ENCODE measurements at regions not wholly inside any gene's neighbourhood (a gene's known extent, or its start where the extent isn't known, plus 50 kb on each side); places are given as distances from the start of the nearest gene placed in this dataset.

DNA sequence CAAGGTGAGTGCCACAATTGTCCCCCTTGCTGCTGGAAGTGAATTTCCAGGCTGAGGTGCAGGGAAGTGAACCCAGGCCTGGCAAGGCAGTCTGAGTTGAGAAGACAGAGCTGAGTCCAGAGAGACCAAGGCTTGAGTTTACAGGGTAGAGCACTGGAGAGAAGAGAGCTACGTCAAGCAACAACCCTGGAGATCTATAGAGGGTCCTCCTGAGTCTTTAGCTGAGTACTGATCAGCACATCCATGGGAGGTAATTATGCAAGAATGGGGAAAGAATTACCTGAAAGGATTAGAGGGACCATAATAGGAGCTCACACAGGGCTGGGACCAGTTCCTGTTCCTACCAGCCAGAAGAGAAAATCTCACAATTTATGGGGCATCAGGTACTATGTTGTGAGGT, 190.7 kb downstream of the NEDD1 start:
- no peak for DNase-seq

DNA sequence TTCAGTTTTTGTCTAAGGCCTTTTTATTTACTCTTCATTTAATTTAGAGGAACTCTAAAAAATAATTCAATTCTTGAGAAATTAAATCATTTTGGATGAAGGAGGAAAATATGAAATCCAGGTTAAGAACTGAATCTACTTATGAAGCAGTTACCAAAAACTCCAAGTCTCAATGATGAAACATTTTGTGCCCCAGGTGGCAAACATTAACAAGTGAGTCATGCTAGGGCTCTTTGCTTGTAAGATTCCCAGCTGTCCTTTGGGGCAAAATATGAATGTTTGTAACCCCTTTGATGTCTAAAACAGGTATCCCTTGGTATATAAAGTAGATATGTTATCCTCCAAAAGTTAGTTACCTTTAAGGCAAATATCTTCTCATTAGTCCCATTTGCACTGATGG, 202.4 kb downstream of the NEDD1 start:
- no peak for DNase-seq

DNA sequence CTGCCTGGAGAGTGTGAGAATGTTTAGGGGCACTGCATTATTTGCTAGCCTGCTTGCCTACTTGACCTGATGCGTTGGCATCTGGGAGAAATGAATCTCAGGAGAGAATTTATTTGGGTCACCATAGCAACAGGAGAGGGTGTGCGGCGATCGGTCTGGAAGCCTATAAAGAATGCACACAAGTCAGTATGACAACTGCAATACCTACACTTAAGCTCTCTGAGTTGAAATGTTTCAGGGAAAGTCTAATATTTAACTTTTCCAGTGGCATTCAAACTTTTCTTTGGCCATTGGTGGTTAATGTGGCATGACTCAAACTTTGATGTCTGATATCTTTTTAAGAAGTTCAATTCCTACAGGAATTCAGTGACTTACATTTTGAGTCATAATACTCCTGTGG, 205.1 kb downstream of the NEDD1 start:
- DNase-seq = no peak

DNA sequence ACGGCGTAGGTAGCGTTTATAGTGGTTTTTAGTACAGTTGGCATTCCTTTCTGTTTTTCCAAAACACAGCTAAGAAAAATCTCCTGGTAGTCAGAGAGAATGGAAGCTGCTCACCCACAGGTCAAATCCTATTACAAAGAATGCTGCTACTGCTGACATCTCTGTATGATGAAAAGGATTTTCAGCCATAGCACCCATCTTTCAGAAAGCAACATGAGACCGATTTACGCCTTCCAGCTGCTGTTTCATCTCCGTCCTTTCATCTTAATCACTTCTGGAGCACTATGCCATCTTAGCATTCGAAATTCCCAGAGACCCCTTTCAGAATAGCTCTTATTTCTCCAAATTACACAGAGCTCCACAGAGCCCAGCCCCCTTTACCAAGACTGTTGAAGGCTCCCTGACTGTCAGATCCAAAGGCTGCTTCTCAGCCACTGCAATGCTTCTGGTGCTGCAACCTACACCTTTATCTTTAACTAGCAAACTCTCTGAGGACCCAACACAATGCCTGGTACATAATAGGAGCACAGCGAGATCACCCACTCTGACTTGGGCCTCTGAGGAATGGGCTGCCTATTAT, 211.8 kb downstream of the NEDD1 start:
- DNase-seq = no peak

DNA sequence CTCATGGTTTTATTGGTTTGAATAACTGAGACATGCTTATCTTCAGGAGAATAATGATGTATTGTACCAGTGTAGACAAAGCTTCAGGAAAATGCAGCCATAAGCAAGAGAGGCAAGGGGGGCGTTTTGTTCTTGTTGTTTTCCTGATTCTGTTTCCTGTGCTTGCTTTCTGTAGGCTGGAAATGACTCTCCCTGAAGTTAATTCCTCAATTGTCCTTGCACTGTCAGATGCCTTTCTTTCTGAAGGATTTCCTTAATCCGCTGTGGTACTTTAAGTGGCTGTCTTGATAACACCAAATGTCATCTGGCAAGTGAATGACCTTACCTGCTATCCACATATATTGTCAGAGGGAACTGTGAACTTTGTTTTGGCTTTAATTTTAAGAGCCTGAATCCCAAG, 220.0 kb downstream of the NEDD1 start:
- no peak for DNase-seq

DNA sequence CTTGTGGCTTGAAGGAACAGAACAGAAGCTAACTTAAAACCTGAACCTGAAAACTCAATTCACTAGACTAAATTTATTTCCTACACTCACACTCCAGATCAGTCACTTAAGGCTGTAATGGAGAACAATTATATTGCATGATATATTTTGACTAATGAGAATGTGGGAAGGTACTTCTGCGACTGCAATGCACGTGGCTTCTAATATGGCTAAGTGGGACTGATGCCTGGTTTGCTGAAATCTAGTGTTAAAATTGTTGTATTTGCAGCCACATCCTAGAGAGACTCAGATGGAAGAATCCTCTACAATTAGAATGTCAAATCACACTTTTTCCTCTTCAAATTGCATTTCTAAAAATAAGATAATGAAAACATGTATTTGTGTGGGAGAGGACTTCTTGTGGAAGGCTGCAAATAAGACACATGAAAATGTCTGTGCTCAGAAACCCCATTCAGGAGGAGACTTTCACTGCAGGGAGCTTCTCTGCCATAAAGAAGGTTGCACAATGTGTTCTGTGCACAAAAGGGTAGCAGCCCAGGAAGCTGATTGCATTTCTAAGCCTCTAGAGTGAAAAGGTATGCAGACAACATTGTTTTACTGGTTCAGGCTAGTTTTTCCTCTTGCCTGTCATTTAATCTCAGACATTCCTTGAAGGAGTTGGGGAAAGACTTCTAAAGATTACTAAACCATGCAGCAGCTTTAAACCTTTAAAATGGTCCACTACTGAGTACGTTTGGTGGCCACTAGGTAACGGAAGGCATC, 224.3 kb downstream of the NEDD1 start:
- peak; percentile 22 for DNase-seq

DNA sequence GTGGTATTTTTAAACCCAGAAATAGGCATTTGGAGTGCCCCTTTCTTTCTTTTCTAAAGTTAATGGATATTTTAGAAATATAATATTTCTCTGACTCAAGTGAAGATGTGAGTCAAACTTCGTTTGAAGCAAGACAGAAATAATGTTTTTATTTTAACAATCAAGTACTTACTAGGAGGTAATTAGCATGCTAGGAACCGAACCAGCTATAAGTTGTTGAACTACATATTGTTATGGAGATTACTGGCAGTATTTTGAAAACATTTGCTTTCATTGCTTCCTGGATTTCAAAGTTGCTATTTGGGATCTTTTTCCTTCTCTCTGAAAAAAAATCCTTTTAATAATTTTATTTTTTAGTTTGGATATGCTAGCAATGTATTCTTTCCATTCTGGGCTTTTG, 225.2 kb downstream of the NEDD1 start:
- DNase-seq = no peak

DNA sequence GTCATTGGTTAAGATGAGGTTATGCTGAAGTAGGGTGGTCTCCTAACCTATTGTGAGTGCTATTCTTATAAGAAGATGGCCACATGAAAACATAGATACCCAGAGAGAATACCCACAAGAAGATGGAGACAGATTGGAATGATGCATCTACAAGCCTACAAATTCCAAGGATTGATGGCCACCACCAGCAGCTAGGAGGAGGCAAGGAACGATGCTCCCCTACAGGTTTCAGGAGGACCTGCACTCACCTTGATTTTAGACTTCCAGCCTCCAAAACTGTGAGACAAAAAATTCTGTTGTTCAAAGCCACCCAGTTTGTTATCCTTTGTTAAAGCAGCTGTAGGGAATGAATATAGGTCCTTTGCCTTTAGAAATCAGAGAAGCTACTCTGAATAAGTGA, 227.4 kb downstream of the NEDD1 start:
- DNase-seq = no peak

DNA sequence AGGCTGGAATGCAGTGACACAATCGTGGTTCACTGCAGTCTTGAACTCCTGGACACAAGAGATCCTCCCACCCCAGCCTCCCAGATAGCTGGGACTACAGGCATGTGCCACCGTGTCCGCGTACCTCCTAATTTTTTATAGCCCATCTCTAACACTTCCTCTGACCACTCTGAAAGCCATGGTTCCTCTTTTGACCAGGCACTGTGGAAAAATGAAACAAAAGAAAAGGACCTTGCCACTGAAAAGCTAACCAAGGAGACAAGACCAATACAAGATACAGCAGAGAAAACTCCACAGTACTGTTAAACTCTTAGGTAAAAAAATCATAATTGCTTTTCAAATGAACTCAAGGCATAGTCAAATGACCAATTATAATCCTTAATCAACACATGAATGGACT, 233.3 kb downstream of the NEDD1 start:
- DNase-seq = no peak

DNA sequence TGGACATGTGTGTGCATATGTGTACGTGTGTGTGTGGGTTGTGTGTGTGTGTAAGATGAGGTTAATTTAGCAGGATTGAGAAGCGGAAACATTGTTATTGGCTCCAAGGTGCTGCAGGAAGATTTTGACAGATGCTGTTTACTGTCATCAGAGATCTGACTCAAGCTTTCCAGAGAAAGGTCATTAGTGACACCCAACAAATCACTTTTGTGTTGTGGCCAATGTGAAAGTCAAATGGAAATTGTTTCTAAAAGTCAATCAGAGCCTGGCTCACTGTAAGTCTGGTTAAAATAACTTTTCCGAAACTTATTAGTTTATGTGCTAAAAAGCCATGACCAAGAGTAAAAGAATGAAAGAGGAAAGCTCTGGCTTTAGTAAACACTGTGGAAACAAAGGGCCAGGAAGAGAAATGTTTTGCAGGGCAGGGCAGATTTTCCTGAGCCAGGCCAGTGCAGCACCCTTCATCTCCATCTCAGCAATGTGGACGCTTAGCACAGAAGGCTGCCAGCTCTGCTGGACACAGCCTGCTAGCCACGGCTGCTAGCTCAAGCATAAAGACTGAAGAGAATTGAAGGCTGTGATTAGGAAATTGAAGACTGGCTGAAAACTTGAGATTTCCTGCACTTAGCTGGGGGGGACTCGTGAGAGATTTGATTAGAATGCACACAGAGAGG, 235.8 kb downstream of the NEDD1 start:
- peak; percentile 16 for DNase-seq

DNA sequence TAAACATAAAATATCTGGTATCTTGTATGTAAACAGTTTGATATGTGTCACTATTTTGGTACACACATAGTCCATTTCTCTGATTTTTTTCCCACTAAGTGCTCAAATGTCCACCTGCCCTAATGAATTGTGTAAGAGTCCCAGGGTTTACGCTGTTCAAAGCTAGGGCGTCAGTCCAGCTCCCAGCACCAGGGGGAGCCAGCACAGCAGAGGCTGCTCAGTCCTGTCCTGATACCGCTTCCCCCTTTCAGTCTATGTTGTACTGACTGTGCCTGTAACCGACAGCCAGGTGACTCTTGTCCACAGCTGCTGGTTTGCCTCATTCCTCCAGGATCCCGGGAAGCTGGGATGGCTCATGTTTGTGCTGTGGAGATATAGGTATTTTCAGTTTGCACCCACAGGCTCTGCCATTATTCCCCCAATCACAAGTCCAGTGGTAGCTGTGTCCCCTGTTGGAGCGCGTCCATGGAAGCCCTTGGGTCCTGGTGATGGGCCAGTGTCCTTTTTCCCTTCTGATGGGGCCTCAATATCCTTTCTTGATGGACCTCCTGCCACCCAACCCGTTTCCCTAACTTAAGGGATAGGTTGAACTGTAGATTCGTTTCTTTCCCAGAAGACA, 242.0 kb downstream of the NEDD1 start:
- DNase-seq = no peak

DNA sequence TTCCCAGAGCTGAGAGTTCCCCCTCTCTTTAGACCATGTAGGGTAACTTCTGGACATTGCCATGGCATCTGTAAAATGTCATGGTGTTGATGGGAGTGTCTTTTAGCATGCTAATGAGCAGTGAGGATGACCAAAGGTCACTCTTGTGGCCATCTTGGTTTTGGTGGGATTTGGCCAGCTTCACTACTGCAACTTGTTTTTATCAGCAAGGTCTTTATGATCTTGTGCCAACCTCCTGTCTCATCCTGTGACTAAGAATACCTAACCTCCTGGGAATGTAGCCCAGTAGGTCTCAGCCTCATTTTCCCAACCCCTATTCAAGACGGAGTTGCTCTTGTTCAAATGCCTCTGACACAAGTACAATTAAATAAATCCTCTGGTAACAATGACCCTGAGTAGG, 244.4 kb downstream of the NEDD1 start:
- DNase-seq = no peak

DNA sequence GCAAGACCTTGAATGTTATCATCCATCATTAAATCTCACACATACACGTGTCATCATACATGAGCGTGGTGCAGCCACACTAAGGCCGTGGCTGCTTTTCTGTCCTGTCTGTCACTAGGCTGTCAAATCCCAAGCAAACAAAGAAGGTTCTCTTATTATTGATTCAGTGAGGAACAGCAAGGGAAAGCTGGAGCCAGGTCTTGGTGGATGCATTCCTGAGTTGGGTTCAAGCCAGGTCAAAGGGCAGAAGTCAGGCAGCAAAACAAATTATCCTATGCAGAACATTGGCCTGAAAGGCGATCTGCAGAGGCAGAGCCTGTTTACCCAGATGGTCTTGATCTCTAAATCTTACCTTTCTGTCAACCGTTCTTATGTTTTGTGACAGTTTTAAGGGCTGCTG, 252.3 kb downstream of the NEDD1 start:
- DNase-seq = no peak

DNA sequence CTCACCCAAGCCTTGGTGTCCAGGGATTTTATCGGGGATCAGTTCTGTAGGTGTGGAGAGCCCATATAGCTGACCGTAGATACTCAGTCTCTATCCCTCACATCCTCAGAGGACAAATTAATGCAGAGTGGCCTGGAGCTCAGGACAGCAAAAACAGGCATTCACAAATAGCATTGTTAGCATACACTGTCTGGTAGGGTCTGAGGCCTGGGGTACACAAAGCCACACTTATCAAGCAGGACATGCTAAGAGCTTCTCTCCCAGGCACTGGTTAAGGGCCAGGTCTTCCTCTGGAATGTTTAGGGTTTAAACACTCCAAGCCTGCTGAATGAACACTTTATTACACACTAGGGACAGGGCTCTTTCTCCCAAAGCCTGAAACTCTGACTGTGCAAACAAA, 253.2 kb downstream of the NEDD1 start:
- no peak for DNase-seq

DNA sequence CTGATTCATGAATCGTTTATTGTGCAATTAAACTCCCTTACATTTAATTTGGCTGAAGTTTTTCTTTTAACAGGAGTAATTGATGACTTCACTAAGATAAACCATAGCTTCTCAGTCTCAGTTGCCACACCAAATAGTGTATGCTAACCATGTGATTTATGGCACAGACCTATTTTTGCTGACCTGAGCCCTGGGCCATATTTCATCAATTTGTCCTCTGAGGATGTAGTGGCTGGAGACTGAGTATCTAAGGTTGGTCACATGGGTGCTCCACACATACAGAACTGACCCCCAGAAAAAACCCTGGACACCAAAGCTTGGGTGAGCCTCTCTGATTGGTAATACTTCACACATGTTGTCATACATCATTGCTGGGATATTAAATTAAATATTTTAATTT, 255.1 kb downstream of the NEDD1 start:
- DNase-seq = no peak

DNA sequence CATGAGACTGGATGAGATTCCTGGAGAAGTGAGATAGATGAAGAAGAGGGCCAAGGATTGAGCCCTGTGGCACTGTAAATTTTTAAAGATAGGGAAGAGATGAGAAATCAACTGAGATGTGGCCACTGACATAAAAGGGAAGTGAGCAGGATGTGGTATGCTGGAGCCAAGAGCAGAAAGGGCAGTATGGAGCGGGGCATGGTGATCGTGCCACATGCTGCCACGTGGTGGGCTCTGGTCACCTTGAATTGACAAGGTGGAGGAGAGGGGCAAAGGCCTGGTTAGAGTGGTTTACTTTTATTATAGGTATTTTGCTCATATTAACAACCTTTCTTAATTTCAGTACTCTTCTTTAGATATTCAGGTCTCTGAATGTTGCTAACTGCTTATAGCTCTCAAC, 257.9 kb downstream of the NEDD1 start:
- no peak for DNase-seq

DNA sequence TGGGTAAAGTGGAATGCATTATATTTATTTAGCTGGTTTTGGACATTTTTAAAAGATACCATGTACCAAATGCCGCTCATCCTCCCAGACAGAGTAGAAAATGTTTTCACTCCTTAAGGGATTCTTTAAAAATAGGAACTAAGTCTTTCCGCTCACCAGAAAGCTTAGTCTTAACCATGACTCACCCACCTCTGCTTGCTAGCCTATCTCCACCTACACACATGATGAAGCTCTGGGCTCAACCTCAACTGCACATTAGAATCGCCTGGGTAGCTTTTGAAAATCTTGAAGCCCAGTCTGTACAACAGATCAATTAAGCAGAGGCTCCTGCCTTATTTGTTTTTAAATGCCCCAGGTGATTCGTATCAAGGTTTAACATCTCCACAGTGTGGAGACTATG, 260.5 kb downstream of the NEDD1 start:
- DNase-seq = no peak

DNA sequence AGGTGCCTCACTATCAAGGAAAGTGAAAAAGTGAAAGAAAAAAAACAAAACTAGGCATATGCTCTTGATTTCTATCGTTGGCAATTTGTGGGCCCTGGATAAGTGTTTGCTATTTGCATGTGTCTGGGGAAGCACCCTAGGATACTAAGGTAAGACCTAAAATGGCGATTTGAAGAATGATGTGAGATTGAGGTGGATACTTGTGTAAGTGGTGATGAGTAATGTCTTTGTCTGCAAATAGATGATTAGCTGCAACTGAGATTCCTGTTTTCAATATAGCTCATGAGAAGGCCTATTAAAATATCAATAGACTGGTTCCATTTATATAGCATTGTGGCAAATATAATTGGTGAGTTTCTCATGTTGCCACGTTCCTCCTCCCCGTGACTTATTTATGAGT, 261.7 kb downstream of the NEDD1 start:
- DNase-seq = peak; percentile 36

DNA sequence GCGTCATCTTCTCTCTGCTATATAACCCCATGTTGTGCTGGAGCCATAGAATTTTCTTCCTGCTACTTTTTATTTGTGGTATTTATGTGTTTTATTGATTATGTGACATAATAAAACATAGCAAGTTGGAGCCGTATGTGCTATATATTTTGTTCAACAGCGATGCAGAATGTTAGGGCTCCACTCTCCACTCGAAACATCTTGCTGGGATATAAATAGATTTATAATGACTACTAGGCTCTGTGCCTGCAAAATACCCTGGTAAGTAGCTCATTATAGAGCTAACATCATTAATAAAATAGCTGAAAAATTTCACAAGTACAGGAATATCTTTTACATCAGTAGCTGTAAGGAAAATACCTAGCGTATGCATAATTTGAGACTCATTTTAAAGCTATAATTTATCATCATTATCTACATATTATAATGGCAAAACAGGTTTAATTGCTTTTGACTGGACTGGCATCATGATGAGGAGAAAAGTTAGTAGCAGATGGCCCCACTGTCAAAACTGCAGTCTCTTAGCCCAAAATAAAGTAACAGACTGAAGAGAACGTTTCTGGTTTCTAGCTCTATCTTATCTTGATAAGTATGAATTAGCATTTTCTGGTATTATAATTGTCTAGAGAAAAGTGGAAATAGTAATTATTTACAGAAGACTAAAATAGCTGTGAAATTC, 263.0 kb downstream of the NEDD1 start:
- DNase-seq = peak; percentile 64

DNA sequence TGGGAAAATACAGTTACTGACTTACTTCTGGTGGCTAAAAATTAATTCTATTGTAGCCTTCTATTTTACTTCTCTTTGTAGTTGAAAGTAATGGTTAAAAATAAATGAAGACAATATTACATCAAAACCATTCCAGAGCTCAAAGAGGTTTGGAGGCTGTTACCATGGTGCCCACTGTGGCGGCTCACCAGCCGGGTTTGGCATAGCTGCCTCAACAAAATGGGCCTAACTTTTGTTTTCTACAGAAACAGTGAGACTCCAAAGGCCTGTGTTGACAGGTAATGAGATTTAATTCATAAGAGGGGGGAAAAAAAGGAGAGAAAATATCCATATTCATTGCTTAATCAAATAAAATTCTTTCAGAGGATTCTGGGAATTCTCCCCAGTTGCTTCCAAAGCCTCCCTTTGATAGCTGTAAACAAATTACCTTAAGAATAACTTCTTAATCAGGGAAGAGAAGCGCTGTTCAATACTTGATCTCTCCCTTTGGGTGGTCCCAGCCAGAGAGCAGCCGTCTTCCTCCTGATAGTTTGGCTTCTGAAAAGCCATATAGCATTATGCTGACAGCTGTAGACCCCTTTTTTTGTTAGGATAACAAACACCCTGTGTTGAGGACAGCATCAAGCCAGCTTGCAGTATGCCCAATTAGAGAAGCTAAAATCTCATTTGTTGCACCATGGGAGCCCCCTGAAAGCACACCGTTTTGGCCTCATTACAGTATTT, 266.8 kb downstream of the NEDD1 start:
- DNase-seq = no peak

DNA sequence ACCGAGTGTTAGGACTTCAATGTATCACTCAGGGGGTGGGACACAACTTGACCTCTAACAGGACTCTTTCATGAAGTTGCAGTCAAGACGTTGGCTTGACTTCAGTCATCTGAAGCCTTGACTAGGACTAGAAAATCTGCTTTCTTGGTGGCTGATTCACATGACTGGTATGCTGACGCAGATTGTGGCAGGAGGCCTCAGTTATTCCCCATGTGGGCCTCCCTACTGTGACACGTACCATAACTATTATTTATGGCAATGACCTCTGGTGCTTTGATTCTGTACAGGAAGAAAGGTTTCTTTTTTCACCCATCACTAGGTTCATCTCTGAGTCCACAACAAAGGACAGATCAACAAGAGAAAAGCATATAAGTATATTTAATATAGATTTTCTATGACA, 270.4 kb downstream of the NEDD1 start:
- no peak for DNase-seq

DNA sequence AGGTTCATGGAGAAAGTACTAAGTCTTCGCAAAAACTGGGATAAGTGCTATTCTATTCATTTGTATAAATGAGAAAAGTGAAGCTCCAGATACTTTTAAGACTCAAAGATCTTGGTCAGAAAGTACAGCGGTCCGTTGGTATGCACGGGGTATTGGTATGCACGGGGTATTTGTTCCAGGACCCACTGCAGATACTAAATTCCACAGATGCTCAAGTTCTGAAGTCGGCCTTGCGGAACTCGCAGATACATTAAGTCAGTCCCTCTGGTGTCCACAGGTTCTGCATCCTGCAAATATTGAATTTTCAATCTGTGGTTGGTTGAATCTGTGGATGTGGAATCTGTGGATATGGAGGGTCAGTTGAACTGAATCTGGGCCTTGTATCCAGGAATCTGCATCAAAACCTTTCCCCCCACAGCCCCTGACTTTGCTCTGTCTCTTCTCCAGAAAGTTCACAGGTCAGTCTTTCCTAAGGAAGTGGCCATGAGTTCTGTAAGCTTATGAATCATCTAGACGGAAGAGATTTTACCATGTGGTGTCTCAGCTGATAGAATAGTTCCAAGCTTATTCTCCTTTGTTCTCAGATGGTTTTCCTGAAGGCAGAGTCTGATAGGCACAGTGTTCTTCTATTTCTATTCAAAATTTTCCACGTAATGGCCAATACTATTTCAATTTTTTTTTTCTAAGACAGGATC, 274.7 kb downstream of the NEDD1 start:
- no peak for DNase-seq

Measured in NCI-H1092 treated with DMSO at 0.1 percent for 48 hours (cell line).